ENCODE measurements at regions not wholly inside any gene's neighbourhood (a gene's known extent, or its start where the extent isn't known, plus 50 kb on each side); places are given as distances from the start of the nearest gene placed in this dataset.

GRCh38 chr2:216784456-216784855 lies 75.4 kb downstream of the TNP1 start:
- no peak for TF ChIP-seq EP300 (IDR thresholded peaks at IDR 0.05)
- TF ChIP-seq CTCF (IDR thresholded peaks at IDR 0.05), result no peak
